CD4-positive, alpha-beta T cell treated with Interleukin-17A for 4 hours (primary cell): ENCODE measurements at regions not wholly inside any gene's neighbourhood (a gene's known extent, or its start where the extent isn't known, plus 50 kb on each side); places are given as distances from the start of the nearest gene placed in this dataset.

Source experiments
- DNase-seq: peaks from one replicate; pipeline ENCODE4 v3.0.0-alpha.2; 2020; ENCODE audit warnings: mixed read lengths

DNA sequence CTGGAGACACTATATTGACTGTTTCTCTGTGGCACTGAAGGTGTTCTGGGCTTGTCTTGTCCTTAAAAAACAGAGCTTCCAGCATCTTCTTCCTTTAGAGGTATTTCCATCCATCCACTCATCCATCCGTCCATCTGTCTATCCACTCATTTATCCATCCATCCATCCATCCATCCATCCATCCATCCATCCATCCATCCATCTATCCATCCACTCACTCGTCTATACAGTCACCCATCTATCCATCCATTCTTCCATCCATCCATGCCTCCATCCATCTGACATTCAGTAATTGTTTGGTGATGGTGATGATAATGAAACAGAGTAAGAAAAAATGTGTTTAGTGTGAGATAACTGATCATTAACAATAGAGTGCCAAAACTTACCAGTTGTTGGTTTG lies 334.8 kb downstream of the NSG2 start:
- no peak for DNase-seq

DNA sequence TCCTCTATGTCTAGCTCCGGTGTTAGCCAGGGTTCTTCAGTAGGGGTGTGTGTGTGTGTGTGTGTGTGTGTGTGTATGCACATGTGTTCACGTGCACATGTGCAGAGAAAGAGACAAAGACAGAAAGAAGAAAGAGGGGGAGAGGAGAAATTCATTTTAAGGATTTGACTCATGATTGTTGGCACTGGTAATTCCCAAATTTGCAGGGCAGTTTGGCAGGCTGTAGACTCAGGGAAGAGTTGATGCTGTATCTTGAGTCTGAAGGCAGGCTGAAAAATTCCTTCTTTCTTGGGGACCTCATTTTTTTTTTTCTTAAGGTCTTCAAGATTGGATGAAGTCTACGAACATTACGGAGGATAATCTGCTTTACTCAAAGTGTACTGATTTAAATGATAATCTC lies 335.7 kb downstream of the NSG2 start:
- no peak for DNase-seq

DNA sequence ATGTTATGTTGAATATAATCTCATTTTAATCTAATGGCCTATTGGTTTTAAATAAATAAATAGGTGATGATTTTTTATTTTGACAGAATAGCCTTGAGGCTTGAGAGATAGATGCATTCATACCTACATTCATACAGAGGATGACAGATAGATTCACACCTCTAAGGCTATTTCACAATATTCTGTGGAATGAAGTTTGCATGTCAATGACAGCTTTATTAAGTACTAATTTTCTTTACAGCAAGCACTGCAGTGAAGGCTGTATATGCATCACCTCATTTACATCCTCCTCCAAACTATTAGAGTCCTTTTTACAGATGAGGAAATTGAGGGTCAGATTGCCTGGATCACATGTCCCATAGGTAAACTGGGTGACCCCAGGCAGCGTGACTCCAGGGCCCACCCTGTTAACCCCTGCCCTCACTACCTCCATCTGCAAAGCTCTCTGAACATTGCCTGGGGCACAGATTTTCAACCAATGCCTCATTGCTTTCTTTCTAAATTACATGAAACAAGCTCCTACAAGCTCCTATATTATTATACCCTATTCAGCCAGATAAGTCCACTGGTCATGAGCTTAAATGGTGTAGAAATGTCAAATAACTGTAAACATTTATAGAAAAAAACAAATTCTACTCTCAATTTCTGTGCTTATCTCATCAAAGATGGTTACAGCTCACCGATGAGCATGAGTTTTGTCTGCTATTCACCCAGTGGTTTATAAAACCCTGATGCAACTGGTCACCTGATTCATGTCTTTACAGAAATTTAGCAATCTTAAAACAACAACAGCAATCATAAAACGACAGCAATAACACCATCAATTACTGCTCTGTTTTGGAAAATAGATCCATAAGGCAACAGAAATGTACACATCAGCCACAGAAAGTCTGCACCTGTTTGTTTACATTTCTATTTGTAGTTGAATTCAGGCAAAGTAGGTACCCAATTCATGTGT lies 338.0 kb downstream of the NSG2 start:
- no peak for DNase-seq

DNA sequence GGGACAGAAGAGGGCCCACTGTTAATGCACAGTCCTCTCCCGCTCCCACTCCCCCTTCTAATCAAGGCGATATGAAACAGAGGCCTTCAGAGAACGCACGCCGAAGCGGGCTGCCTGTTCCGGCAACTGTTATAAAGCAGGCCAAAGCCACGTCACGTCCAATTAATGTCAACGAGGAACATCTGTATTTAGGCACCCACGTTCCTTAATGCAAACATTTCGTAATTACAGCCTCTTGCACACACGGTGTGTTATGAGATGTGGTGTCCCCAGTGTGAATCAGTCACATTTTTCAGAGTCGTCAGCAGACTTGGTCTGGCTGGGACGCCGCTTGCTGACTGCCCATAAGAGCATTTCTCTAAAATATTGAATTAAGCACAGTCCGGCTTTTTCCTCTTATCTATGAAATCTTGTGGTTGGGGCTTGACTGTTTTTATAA lies 339.0 kb downstream of the NSG2 start:
- DNase-seq, result no peak

DNA sequence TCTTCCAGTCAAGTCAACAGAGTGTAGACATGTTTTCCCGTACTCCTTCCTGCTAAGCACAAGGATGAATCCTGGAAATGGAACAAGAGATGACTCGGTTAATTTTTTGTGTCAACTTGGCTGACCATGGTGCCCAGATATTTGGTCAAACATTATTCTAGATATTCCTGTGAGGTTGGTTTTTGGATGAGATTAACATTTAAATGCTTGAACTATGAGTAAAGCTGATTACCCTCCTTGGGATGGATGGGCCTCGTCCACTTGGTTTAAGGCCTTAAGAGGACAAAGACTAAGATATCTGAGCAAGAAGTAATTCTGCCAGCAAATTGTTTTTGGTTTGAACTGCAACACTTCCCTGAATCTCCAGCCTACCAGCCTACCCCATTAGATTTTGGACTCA lies 338.1 kb upstream of the MSX2 start:
- DNase-seq, result no peak

DNA sequence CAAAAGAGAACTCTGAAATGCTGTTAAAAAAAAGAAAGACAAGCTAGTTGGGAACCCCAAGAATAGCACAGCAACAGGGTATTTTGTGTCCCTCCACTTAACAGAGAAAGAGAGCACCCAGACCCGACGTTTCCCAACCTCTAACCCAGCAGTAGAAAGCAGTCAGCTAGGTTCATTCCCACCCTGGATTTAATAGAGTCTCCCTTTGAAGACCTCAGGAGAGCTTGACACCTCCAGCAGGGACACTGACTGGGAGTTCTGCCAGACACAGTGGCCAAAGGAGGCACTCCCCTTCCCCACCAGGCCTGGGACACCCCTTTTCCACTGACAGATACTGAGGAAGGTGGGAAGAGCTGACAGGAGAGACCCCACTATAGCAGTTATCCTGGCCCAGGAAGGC lies 337.5 kb upstream of the MSX2 start:
- DNase-seq, result no peak

DNA sequence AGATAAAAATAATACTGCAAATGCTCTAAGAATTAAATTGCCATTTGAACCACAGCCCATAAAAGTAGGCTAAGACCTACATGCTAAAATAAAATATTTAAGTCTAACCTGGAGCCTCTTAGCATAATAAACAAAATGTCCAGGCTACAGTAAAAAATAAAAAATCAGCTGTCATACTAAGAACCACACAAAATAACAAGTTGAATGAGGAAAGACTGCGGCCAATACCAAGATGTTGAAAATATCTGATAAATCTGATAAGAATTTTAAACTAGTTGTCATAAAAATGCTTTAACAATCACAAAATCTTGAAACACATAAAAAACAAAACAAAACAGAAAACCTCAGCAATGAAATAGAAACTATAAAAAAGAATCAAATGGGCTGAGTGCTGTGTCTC lies 336.9 kb upstream of the MSX2 start:
- no peak for DNase-seq

DNA sequence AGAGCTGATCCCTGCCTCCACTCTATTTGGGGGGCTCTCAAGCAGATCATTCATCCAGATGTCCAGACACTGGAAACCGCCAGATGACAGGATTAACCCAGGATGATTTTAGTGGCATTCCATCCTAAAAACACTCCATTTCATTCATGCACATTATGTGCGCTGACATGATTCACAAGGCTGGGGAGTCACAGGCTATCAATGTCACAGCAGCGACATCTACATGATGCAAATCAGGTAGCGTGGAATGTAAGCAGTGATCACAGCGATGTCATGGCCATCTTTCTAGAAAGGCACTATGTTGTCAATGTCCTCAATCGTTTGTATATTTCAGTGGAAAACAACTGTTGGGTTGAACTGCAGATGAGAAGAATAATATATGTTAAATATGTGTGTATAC lies 331.5 kb upstream of the MSX2 start:
- DNase-seq, result no peak

DNA sequence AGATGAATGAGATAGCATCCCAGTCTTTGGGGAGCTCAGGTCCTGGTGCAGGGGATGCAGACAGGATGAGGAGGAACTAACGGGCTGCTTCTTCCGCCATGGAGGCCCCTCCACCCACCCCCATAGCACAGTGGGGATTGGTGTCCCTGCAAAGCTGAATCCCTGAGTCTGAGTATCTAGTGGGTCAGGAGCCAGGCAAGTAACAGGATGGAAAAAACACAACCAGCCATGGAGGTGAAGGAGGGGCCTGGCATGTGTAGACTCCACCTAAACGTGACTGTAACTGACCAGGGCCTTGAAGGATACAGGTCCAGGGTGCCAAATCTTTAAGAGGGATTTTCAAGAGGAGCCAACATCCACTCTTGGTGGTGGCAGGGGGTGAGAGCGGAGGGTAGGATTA lies 327.8 kb upstream of the MSX2 start:
- DNase-seq, result no peak

DNA sequence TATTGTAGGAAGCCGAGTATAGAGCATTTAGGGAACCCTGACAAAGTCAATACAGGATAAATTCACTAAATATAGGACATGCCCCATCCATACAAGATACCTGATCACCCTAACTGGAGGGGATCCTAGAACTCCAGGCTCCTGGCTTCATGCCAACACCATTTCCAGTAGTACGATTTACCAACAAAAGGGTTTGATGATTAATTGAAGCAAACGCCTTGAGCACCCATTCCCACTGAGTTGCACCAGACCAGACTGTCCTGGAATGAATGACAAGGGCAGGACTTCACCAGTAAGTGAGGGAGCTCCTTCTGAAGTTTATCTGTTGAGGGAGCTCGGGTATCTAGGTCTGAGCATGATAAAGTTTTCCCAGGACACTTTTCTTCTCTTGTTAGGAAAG lies 327.2 kb upstream of the MSX2 start:
- DNase-seq, result no peak

DNA sequence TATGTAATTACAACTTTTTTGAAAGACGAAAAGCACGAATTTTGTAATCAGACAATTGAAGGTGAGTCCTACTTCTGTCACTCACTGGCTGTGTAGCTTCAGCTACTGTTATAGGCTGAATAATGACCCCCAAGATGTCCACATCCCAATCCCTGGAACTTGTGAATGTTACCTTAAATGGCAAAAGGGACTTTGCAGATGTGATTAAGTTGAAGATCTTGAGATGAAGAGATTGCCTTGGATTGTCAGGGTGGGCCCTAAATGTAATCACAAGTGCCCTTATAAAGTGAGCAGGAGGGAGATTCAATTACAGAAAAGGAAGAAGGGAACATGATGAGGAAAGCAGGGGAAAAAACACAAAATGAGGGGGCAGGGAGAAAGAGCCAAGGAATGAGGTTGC lies 326.2 kb upstream of the MSX2 start:
- no peak for DNase-seq

DNA sequence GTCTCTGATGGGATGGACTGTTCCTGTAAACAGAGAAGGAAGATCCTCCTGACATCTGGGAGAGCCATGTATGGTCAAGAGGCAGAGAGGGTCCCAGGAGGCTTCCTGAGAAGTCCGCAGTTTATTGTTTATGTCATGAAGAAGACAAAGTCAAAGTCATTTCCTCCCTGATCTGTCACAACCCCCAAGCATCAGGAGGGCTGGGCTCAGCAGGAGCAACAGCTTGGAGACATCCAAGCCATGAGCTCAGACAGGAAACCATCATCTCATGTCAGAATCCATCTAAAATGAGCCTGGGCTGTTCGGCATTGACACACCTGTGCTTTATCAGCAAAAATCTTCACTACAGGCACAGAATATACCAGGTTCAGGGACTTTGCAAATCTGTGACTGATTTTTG lies 325.0 kb upstream of the MSX2 start:
- no peak for DNase-seq

DNA sequence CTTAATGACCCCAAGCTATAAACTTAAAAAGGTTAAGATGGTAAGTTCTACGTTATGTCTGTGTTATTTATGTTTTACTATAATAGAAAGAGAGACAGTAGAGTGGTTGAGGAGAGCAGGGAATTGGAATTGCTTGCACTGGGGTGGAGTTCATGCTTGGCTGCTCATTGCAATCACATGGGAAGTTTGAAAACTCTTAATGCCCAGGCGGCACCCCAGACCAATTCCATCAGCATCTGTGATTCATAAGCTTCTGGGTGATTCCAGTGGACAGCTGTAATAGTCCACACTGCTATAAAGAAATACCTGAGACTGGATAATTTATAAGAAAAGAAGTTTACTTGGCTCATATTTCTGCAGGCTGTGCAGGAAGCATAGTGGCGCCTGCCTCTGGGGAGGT lies 323.9 kb upstream of the MSX2 start:
- no peak for DNase-seq

DNA sequence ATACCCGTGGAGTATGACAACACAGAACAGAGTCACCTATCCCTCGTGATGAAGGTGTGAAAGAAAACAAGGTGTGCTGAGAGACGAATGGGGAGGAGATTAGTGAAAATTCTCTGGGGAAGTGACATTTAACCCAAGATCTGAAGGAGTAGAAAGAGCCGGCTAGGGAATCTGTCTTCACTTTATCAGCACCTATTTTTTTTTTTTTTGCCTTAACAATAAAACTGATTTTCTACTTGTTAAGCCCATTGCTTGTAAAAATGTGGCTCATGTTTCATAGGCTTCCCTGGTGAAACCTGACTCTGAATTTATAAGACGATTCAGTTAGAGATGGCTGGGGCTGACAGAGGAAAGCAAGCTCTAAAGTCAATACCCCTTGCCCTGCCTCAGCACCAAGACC lies 322.6 kb upstream of the MSX2 start:
- no peak for DNase-seq

DNA sequence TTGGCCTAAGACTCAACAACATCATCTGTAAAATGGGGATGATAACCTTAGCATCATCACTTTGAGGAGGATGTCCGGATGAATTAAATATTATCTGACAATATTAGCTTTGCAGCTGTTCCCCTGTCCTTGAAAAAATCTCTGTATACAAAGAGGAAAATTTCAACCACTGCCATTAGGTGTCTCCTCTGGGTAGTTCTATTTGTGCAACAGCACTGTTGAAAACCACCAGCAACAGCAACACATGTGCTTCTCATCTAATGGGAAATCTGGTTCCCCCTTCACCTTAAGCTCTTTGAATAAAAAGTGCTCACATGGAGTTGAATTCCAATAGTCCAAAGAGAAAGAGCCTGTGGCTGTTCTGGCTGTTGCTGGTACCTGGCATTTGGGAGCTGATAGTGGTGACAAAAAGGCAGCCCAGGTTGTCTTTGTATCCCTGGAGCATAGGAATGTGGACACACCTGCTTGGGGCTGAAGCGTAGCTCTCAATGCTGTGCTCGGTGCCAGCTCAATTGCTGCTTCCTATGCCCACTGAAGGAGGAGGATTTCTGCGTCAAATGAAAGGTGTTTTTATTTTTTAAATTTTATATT lies 322.1 kb upstream of the MSX2 start:
- no peak for DNase-seq

DNA sequence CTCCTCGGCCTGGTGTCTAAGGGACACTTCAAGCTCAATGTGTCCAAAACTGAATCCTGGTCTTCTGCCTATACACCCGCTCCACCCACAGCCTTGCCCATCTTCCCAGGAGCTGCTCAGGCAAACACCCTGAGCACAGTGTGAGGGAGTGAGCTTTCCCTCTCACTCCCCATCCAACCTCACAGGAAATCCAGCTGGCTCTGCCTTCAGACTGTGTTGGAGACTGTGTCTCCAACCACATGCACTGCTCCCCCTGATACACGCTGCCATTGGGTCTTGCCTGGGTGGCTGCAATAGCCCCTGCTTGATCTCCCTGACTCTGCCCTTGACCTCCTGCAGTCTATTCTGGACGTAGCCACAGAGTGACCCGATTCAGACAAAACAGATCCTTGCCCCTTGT lies 319.5 kb upstream of the MSX2 start:
- DNase-seq, result no peak

DNA sequence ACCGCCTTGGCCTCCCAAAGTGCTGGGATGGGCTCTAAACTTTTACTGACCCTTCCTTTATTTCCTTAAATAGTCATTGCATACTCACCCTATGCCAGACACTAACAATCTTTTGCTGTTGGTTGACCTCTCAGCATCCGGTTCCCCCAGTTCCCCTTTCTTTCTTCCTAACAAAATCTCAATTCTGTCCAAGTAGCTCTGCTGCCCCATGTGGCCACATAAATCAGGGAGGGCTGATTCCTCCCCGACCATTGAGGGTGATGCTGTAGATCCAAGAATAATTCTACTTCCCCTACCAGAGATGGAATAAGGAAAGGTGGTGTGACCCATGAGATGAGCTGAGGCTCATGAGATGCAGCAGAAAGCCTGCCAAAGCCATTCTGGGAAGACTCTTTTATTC lies 315.3 kb upstream of the MSX2 start:
- DNase-seq, result no peak

DNA sequence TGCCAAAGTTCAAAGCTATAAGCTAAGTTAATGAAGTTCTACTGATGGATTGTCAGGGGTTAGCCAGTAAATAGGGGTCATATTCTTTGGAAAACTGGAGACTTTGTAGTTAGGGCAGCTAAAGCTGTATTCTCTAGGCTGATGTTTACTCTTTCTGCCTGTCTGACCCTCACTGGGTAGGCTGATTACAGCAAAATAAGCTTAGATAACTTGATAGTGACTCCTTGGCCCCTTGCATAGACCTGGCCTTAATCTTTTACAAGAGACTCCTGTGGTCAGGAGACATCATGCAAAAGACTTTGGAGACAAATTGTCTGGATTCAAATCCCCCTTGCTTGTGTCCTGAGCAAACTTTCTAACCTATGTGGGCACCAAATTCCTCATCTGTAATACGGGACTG lies 314.4 kb upstream of the MSX2 start:
- no peak for DNase-seq

DNA sequence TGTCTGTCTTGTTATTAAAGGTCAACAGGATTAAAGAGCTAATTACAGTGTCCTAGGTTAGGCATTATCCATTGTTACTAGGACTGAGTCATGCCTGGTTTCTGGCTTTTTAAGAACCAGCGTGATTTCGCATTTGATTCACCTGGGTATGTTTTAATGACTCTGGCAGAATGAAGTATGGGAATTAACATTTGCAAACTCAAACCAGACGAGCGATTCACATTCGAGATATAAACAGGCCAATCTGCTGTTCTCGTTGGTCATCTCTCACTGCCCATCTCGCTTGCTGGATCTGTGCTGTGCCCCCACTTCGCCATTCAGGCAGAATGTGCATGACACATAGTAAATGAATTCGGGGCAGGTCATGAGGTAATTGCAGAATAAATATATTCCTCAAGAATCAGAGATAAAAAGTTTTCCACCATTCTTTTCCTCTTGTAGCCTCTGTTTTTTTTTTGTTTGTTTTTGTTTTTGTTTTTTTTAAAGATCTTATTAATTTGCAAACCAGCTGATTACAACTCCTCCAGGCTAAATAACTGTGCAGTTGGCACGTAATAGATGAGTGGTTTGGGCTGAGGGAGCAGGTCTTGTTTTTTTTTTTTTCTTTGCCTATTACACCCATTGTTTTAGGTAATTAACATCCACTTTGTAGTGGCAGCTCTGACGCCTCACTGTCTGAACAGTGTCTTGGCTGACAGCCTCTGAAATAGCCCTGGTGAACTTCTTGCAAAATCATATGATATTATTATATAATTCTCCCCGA lies 313.5 kb upstream of the MSX2 start:
- no peak for DNase-seq

DNA sequence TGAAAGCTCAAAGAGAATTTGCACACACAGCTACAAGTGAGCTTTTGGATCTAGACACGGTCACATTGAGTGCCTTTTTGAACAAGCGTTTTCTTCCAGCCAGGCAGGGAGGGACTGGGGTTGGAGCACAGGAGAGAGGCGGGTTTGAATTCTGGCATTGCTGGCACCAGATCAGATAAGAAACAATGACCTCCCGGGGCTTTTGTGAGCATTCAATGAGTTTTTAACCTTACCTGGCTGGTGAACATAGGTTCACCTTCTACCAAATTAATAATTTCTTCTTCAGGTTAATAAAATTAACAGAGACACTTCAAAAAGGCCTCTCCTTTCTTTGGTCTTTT lies 312.9 kb upstream of the MSX2 start:
- no peak for DNase-seq

DNA sequence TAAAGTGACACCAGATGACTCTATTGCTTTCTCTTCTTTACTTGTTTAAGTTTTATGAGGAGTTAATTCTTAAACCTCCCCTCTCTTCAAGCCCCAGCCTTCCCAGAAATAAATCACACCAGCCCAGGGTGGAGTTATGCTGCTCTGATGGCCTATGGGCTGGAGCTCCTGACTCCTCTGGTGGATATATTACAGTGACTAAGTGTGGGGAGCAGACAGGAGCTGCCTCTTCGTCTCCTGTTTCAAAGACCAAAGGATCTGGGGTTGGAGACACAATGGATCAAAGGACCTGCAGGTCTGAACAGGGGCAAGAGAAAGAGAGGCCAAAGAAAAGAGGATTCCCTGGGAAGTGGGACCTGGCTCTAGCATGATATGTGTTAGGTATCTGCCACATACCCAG lies 312.0 kb upstream of the MSX2 start:
- no peak for DNase-seq

DNA sequence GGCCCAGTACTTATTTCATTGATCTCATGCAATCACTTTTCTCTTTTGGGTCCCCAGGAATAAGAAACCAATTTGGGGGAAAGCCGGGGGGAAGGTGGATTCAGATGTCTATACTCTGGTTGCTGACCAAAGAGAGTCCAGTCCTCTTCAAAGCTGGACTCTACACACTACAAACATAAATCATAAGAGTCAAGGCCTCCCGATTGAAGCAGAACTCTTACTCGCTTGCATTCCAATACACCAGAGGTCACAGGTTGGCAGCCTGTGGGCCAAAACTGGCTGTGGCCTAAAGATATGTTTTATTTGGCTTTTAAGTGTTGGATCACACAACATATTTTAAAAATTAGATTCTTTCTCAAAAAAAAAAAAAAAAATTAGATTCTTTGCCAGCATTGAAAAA lies 311.4 kb upstream of the MSX2 start:
- DNase-seq, result no peak

DNA sequence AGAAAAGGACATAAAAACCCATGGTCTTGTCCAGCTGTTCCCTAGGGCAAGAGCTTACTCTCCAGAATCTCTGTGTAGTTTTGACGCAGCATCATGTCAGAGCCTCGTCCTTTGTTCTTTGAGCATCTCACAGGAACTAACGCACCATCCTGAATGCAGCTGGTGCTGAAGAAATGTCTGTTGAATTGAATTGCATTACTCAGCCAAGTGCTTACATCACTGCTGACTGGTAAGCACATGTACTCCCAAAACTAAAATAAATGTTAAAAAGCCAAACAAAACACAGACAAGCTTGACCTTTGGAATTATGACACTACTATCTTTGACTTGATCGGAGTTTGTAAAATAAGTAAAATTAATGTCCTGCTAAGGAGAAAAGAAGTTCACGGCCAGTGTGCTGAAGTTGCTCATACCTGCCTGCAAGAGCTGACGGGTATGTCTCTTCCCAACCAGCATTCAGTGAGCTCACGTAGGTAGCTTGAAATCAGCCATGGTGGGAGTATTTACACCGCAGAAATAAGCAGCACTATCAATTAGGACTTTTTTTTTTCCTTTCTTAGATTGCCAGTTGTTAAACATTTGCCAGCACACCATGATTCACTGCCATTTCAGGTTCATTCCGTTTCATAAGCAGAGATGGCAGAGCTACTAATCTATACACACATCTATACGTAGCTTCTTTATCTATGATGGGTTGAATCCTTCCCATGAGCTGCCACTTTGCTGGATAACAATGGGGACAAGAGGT lies 310.6 kb upstream of the MSX2 start:
- DNase-seq, result no peak
